SK-N-SH treated with all-trans-retinoic acid at 6 μM for 48 hours (cell line): ENCODE measurements at regions not wholly inside any gene's neighbourhood (a gene's known extent, or its start where the extent isn't known, plus 50 kb on each side); places are given as distances from the start of the nearest gene placed in this dataset.

Experiments used
- ARNTL ChIP-seq: fragments of 450-650 bp; formaldehyde crosslinking; IDR thresholded peaks from 2 replicates; pipeline ENCODE4 v1.5.0; 2020; ENCODE audit warnings: low read depth, mild to moderate bottlenecking, moderate library complexity, borderline replicate concordance
- CSDC2 ChIP-seq: fragments of 250-450 bp; sonication (Bioruptor Pico); IDR thresholded peaks from 2 replicates; pipeline ENCODE4 v1.5.0; 2020; ENCODE audit warnings: mild to moderate bottlenecking, moderate library complexity
- GLIS3 ChIP-seq: fragments of 250-450 bp; sonication (Bioruptor Pico); IDR thresholded peaks from 2 replicates; pipeline ENCODE4 v1.5.0; 2020; ENCODE audit warnings: mild to moderate bottlenecking, moderate library complexity
- OSR1 ChIP-seq: fragments of 250-450 bp; sonication (Bioruptor Pico); IDR thresholded peaks from 2 replicates; pipeline ENCODE4 v1.8.0; 2022; ENCODE audit warnings: moderate library complexity, mild to moderate bottlenecking, inconsistent platforms
- RARB ChIP-seq: fragments of 250-450 bp; sonication (Bioruptor Pico); IDR thresholded peaks from 2 replicates; pipeline ENCODE4 v1.8.0; 2021; ENCODE audit warnings: mild to moderate bottlenecking, moderate library complexity
- TF ChIP-seq, protein P1 (sequence below): fragments of 250-450 bp; sonication (Bioruptor Pico); IDR thresholded peaks from 2 replicates; pipeline ENCODE4 v1.5.1; 2021; ENCODE audit warnings: mild to moderate bottlenecking, moderate library complexity
- TF ChIP-seq, protein P2 (sequence below): fragments of 250-450 bp; sonication (Bioruptor Pico); IDR thresholded peaks from 2 replicates; pipeline ENCODE4 v1.5.1; 2020; ENCODE audit warnings: low read depth, mild to moderate bottlenecking, moderate library complexity

DNA sequence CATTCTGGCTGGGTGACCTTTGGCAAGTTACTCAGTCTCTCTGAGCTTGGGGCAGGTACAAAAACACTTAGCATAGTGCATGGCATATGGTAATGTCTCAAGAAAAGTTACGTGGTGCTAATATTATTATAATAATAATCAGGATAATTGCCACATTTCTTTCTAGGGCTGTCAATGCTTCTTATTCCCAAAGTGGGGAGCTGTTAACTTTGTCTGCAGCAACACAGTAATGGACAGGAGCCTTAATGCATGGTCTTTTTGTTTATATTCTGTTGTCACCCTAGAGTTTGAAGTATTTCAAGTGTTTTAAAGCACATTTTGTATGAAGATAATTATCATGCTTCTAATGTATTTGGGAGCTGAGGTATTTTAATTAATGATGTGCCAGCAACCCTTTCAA is 121.8 kb downstream of the FHIP1A start:
- TF ChIP-seq, protein P1, sequence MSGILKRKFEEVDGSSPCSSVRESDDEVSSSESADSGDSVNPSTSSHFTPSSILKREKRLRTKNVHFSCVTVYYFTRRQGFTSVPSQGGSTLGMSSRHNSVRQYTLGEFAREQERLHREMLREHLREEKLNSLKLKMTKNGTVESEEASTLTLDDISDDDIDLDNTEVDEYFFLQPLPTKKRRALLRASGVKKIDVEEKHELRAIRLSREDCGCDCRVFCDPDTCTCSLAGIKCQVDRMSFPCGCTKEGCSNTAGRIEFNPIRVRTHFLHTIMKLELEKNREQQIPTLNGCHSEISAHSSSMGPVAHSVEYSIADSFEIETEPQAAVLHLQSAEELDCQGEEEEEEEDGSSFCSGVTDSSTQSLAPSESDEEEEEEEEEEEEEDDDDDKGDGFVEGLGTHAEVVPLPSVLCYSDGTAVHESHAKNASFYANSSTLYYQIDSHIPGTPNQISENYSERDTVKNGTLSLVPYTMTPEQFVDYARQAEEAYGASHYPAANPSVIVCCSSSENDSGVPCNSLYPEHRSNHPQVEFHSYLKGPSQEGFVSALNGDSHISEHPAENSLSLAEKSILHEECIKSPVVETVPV = no peak
- TF ChIP-seq RARB (CRISPR knock-in tag) (no peak), OSR1 (CRISPR knock-in tag) (no peak), CSDC2 (no peak), ARNTL (no peak), GLIS3 (CRISPR knock-in tag) (no peak)
- TF ChIP-seq, protein P2, sequence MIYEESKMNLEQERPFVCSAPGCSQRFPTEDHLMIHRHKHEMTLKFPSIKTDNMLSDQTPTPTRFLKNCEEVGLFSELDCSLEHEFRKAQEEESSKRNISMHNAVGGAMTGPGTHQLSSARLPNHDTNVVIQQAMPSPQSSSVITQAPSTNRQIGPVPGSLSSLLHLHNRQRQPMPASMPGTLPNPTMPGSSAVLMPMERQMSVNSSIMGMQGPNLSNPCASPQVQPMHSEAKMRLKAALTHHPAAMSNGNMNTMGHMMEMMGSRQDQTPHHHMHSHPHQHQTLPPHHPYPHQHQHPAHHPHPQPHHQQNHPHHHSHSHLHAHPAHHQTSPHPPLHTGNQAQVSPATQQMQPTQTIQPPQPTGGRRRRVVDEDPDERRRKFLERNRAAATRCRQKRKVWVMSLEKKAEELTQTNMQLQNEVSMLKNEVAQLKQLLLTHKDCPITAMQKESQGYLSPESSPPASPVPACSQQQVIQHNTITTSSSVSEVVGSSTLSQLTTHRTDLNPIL (CRISPR knock-in tag) = no peak
